NCI-H187 (cell line): ENCODE measurements at regions not wholly inside any gene's neighbourhood (a gene's known extent, or its start where the extent isn't known, plus 50 kb on each side); places are given as distances from the start of the nearest gene placed in this dataset.
"Not testable (repeated sequence)": the region's sequence is repeated elsewhere in the genome, so short reads cannot be mapped to it uniquely, and the experiment has no call there.

Source experiments
- DNase-seq, 2 experiments: peaks; one replicate each; lab custom pipeline; 2025; lab: John Stamatoyannopoulos, UW

- no peak for DNase-seq
These were observed 646.6 kb upstream of the PTBP2 start for GRCh38 chr1:96074876-96075577.

- no peak for DNase-seq
These were observed 645.7 kb upstream of the PTBP2 start for GRCh38 chr1:96075704-96076455.

GRCh38 chr1:96076589-96076988 is 645.0 kb upstream of the PTBP2 start:
- DNase-seq, result no peak

GRCh38 chr1:96079581-96079980 is 642.0 kb upstream of the PTBP2 start:
- DNase-seq, result no peak

- DNase-seq, result no peak
These were observed 640.7 kb upstream of the PTBP2 start for GRCh38 chr1:96080925-96081324.

- DNase-seq, result no peak
These were observed 633.9 kb upstream of the PTBP2 start for GRCh38 chr1:96087719-96088118.

GRCh38 chr1:96090134-96090533 is 631.5 kb upstream of the PTBP2 start:
- DNase-seq, result no peak

- DNase-seq, result no peak
These were observed 625.6 kb upstream of the PTBP2 start for GRCh38 chr1:96095849-96096612.

- DNase-seq, result no peak
These were observed 624.8 kb upstream of the PTBP2 start for GRCh38 chr1:96096613-96097321.

- DNase-seq, result no peak
These were observed 617.1 kb upstream of the PTBP2 start for GRCh38 chr1:96104506-96104905.

- DNase-seq, result no peak
These were observed 616.7 kb upstream of the PTBP2 start for GRCh38 chr1:96104906-96105305.

GRCh38 chr1:96116731-96117130 is 604.9 kb upstream of the PTBP2 start:
- DNase-seq, result no peak

- DNase-seq, result no peak
These were observed 591.2 kb upstream of the PTBP2 start for GRCh38 chr1:96130432-96130831.

- DNase-seq, result no peak
These were observed 576.9 kb upstream of the PTBP2 start for GRCh38 chr1:96144636-96145035.

- DNase-seq, result no peak
These were observed 576.1 kb upstream of the PTBP2 start for GRCh38 chr1:96145492-96145891.

- DNase-seq, result not testable (repeated sequence)
These were observed 568.6 kb upstream of the PTBP2 start for GRCh38 chr1:96152957-96153356.

- no peak for DNase-seq
These were observed 564.5 kb upstream of the PTBP2 start for GRCh38 chr1:96157101-96157500.

- no peak for DNase-seq
These were observed 562.2 kb upstream of the PTBP2 start for GRCh38 chr1:96159379-96159778.

- DNase-seq, result no peak
These were observed 557.5 kb upstream of the PTBP2 start for GRCh38 chr1:96164053-96164452.

- DNase-seq, result no peak
These were observed 543.5 kb upstream of the PTBP2 start for GRCh38 chr1:96178053-96178452.

GRCh38 chr1:96183485-96183884 is 538.1 kb upstream of the PTBP2 start:
- DNase-seq, result no peak

- no peak for DNase-seq
These were observed 537.7 kb upstream of the PTBP2 start for GRCh38 chr1:96183928-96184327.
